GM12878 (cell line): ENCODE measurements at regions not wholly inside any gene's neighbourhood (a gene's known extent, or its start where the extent isn't known, plus 50 kb on each side); places are given as distances from the start of the nearest gene placed in this dataset.

Source experiments
- ATAC-seq: fragments of 200-7000 bp; cut with Tn5 transposase; 3 replicates; pipeline ENCODE4 v1.9.1; 2020; ENCODE audit warnings: mild to moderate bottlenecking, moderate library complexity
- BruUV-seq: library from RNA; stranded (reverse); fragments of 400-500 nt; replicated peaks from 2 replicates; lab custom pipeline; 2021; lab: Mats Ljungman, UMichigan
- CTCF ChIA-PET: fragments of 300-600 bp; sonication (Branson Sonifier 250); formaldehyde crosslinking; extraction: SDS; loops from one replicate; lab custom pipeline; 2021; ENCODE audit warnings: inconsistent platforms; lab: Yijun Ruan, JAX
- POLR2A ChIA-PET: fragments of 350-600 bp; formaldehyde crosslinking; extraction: SDS; loops from one replicate; lab custom pipeline; 2021; ENCODE audit warnings: inconsistent platforms; lab: Charles Lee
- RAD21 ChIA-PET: fragments of 300-600 bp; sonication (Branson Sonifier 250); formaldehyde crosslinking; loops from one replicate; lab custom pipeline; 2023; ENCODE audit warnings: antibody characterized with exemption; ENCODE audit not compliant: unreplicated experiment; lab: Charles Lee
- SMC1A ChIA-PET: fragments of 300-600 bp; sonication (Branson Sonifier 250); formaldehyde crosslinking; loops from one replicate; lab custom pipeline; 2023; ENCODE audit not compliant: unreplicated experiment, uncharacterized antibody; lab: Charles Lee
- DNase-seq: peaks from one replicate; pipeline ENCODE4 v3.0.0-alpha.2; 2011; ENCODE audit warnings: low read depth, low spot score
- FAIRE-seq: peaks from 3 replicates; lab custom pipeline; 2011; peaks lifted over from hg19 to GRCh38; lab: Jason Lieb, UNC
- H2AFZ ChIP-seq: 2 replicates; pipeline ENCODE4 v1.6.0; 2011; ENCODE audit warnings: low read depth, low read length, control low read depth; ENCODE audit not compliant: control insufficient read depth
- H3K27ac ChIP-seq: 2 replicates; pipeline ENCODE4 v1.5.1; 2011; ENCODE audit warnings: control low read depth; ENCODE audit not compliant: control insufficient read depth, insufficient read depth
- H3K27me3 ChIP-seq, 2 experiments: replicated peaks in 1 of 2; 2 replicates each; pipeline versions ENCODE4 v1.6.0 to v1.6.1; 2011; ENCODE audit warnings: low read length in 1 of 2; ENCODE audit not compliant: control insufficient read depth in 2 of 2, insufficient read depth in 2 of 2
- H3K36me3 ChIP-seq, 2 experiments: 2 replicates each; pipeline ENCODE4 v1.5.1; 2011; ENCODE audit warnings: low read length in 1 of 2; ENCODE audit not compliant: control insufficient read depth in 2 of 2, insufficient read depth in 2 of 2
- H3K4me1 ChIP-seq: 2 replicates; pipeline ENCODE4 v1.6.1; 2011; ENCODE audit warnings: mild to moderate bottlenecking, low read length, moderate library complexity, mixed read lengths; ENCODE audit not compliant: control insufficient read depth, insufficient read depth
- H3K4me2 ChIP-seq: 2 replicates; pipeline ENCODE4 v1.6.0; 2011; ENCODE audit warnings: control low read depth; ENCODE audit not compliant: control insufficient read depth, insufficient read depth
- H3K4me3 ChIP-seq: fragments of 200-600 bp; sonication (generic); 2 replicates; pipeline ENCODE4 v1.5.1; 2016
- H3K79me2 ChIP-seq: 2 replicates; pipeline ENCODE4 v1.6.0; 2011; ENCODE audit warnings: low read length; ENCODE audit not compliant: control insufficient read depth, insufficient read depth
- H3K9ac ChIP-seq: 2 replicates; pipeline ENCODE4 v1.8.0; 2011; ENCODE audit warnings: low read length, control low read depth, mixed read lengths; ENCODE audit not compliant: control insufficient read depth, insufficient read depth
- H3K9me3 ChIP-seq: replicated peaks from 3 replicates; pipeline ENCODE4 v1.5.1; 2011; ENCODE audit warnings: mild to moderate bottlenecking, low read length; ENCODE audit not compliant: control insufficient read depth, insufficient read depth
- H4K20me1 ChIP-seq: 2 replicates; pipeline ENCODE4 v1.6.0; 2011; ENCODE audit not compliant: control insufficient read depth, insufficient read depth
- BCL11A ChIP-seq: IDR thresholded peaks from 2 replicates; pipeline ENCODE4 v1.6.1; 2011; ENCODE audit warnings: low read depth, low read length
- BCL3 ChIP-seq: IDR thresholded peaks from 2 replicates; pipeline ENCODE4 v1.6.1; 2011; ENCODE audit warnings: borderline replicate concordance, low read depth, mild to moderate bottlenecking, moderate library complexity, low read length; ENCODE audit not compliant: insufficient read depth, poor library complexity, severe bottlenecking
- CBFB ChIP-seq: IDR thresholded peaks from 2 replicates; pipeline ENCODE4 v1.6.1; 2016; ENCODE audit warnings: antibody characterized with exemption, low read depth
- CBX3 ChIP-seq: fragments of 200-600 bp; sonication (generic); IDR thresholded peaks from 2 replicates; pipeline ENCODE4 v1.6.1; 2016; ENCODE audit warnings: low read depth, borderline replicate concordance
- E2F8 ChIP-seq: fragments of 450-650 bp; IDR thresholded peaks from 2 replicates; pipeline ENCODE4 v1.6.1; 2018; ENCODE audit warnings: mild to moderate bottlenecking, low read depth, moderate library complexity; ENCODE audit not compliant: partially characterized antibody
- EGR1 ChIP-seq, 2 experiments: IDR thresholded peaks; 1 replicate in 1 of 2; 2 replicates in 1 of 2; pipeline ENCODE4 v1.6.1; 2011 to 2012; ENCODE audit warnings: low read depth in 2 of 2, low read length in 2 of 2, borderline replicate concordance in 1 of 2, mild to moderate bottlenecking in 1 of 2, moderate library complexity in 1 of 2
- EZH2 ChIP-seq: IDR thresholded peaks from 2 replicates; pipeline ENCODE4 v1.6.1; 2012; ENCODE audit warnings: low read depth, mild to moderate bottlenecking, control low read depth, inconsistent platforms, low read length, borderline replicate concordance; ENCODE audit not compliant: control insufficient read depth
- IKZF2 ChIP-seq, 2 experiments: fragments of 450-650 bp; IDR thresholded peaks; 2 replicates each; pipeline ENCODE4 v1.6.1; 2017; ENCODE audit warnings: mild to moderate bottlenecking in 2 of 2, moderate library complexity in 2 of 2
- RBBP5 ChIP-seq: fragments of 200-600 bp; sonication (generic); conservative IDR thresholded peaks from 2 replicates; pipeline ENCODE4 v1.6.1; 2016
- RELB ChIP-seq: fragments of 450-650 bp; IDR thresholded peaks from 2 replicates; pipeline ENCODE4 v1.6.1; 2017; ENCODE audit warnings: low read depth, mild to moderate bottlenecking, moderate library complexity
- SKIL ChIP-seq: fragments of 450-650 bp; IDR thresholded peaks from 2 replicates; pipeline ENCODE4 v1.6.1; 2017; ENCODE audit warnings: mild to moderate bottlenecking, low read depth, inconsistent platforms; ENCODE audit not compliant: poor library complexity, severe bottlenecking
- STAT3 ChIP-seq: IDR thresholded peaks from 2 replicates; pipeline ENCODE4 v1.6.1; 2011; ENCODE audit warnings: low read depth, low read length, improper control_type of control experiment
- TARDBP ChIP-seq: IDR thresholded peaks from 2 replicates; pipeline ENCODE4 v1.6.1; 2016; ENCODE audit warnings: borderline replicate concordance
- YBX1 ChIP-seq: fragments of 450-650 bp; IDR thresholded peaks from 2 replicates; pipeline ENCODE4 v1.6.1; 2016; ENCODE audit warnings: antibody characterized with exemption
- ZBED1 ChIP-seq: IDR thresholded peaks from 2 replicates; pipeline ENCODE4 v1.6.1; 2016; ENCODE audit warnings: borderline replicate concordance
- WGBS: methylation state at CpG from one replicate; pipeline ENCODE4 v1.1.6; 2016; ENCODE audit warnings: low lambda C conversion rate; ENCODE audit not compliant: insufficient replicate concordance, insufficient coverage; ENCODE audit errors: missing lambda C conversion rate; 5-methylcytosine and 5-hydroxymethylcytosine counted together
- in situ Hi-C: fragments of 300-500 bp; cut with MboI; formaldehyde crosslinking; loops from 9 replicates; pipeline ENCODE4 v1.14.3; 2018; ENCODE audit warnings: mixed read lengths
- intact Hi-C: fragments of 100-400 bp; cut with micrococcal nuclease; formaldehyde crosslinking; loops from one replicate; pipeline ENCODE4 v1.14.2; 2022; ENCODE audit not compliant: unreplicated experiment

- TF ChIP-seq RELB (no peak), SKIL (no peak), STAT3 (no peak), IKZF2 (IDR thresholded peaks at IDR 0.05) (no peak)
Measured at GRCh38 chr1:183721041-183721440, 67.9 kb upstream of the APOBEC4 start (continued).

GRCh38 chr1:183720028-183720427 is 66.9 kb upstream of the APOBEC4 start:
- no peaks in the 10 kb centered on the region for H4K20me1 ChIP-seq
- ChIA-PET RAD21 (no interaction called here), SMC1A (interaction anchor here (1.2 to 2.0 kb wide), 3 partner anchors 12 to 196 kb away, joined by 3 to 5 read pairs (median 3); no protein-coding TSS in a partner anchor), POLR2A (no interaction called here), CTCF (interaction anchor here (0.6 to 1.1 kb wide), 3 partner anchors 36 to 64 kb away, joined by 3 to 5 read pairs (median 3); no protein-coding TSS in a partner anchor)
- ATAC-seq (no peak), FAIRE-seq (no peak), DNase-seq (no peak)
- intact Hi-C loops (no loop called here), in situ Hi-C loops (no loop called here)
- H3K27me3 ChIP-seq, result no peaks in the 10 kb centered on the region
- no peak overlapping the region for H3K9ac ChIP-seq
- no peak overlapping the region for H3K4me3 ChIP-seq
- no TSS peak for BruUV-seq
- H3K36me3 ChIP-seq, result no peaks in the 10 kb centered on the region
- H3K27ac ChIP-seq, result no peak overlapping the region
- no peak overlapping the region for H3K4me2 ChIP-seq
- no peak overlapping the region for H2AFZ ChIP-seq
- no peaks in the 10 kb centered on the region for H3K4me1 ChIP-seq
- H3K9me3 ChIP-seq, result no peaks in the 10 kb centered on the region
- no peaks in the 10 kb centered on the region for H3K79me2 ChIP-seq
- WGBS, result 47% methylated on average over 3 of the region's 3 CpGs
- no peak for TF ChIP-seq TARDBP
- no peak for TF ChIP-seq CBFB
- no peak for TF ChIP-seq RBBP5
- TF ChIP-seq EGR1 (IDR thresholded peaks at IDR 0.05; ENCODE audit: borderline replicate concordance in 1 of 2, low read depth in 2 of 2, low read length in 2 of 2), result no peak
- no peak for TF ChIP-seq EZH2
- TF ChIP-seq BCL11A, result no peak
- TF ChIP-seq CBX3, result no peak
- no peak for TF ChIP-seq BCL3
- TF ChIP-seq ZBED1, result no peak
- no peak for TF ChIP-seq E2F8
- TF ChIP-seq YBX1, result no peak
